ENCODE measurements at regions not wholly inside any gene's neighbourhood (a gene's known extent, or its start where the extent isn't known, plus 50 kb on each side); places are given as distances from the start of the nearest gene placed in this dataset.

DNA sequence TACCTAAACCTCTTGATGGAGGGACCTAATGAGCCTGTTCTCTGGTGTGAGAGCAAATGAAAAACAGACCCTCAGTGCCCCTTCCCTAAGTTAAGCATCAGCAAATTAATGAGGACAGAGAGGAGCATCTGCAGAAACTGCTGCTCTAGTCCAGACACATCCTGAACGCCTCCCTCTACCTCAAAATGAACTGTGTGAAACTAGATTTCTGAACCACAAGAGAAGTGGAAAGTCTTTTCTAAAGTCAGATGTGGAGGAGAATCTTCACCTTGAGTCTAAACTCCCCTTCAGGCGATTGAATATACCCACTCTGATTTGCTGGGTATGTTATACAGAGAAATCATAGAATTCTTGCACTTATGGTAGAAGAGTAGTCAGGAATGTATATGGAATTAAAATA lies 104.4 kb upstream of the AMZ2 start:
- H3K9me3 ChIP-seq: no peaks in the 10 kb centered on the region
- H3K36me3 ChIP-seq (replicated peaks in 1 of 2; ENCODE audit: insufficient read depth in 1 of 2, low read depth in 2 of 2): no peaks in the 10 kb centered on the region
- ATAC-seq (no peak), DNase-seq (no peak)
- H3K27me3 ChIP-seq: no peaks in the 10 kb centered on the region
- H3K4me3 ChIP-seq: no peak overlapping the region
- TF ChIP-seq, protein P1, sequence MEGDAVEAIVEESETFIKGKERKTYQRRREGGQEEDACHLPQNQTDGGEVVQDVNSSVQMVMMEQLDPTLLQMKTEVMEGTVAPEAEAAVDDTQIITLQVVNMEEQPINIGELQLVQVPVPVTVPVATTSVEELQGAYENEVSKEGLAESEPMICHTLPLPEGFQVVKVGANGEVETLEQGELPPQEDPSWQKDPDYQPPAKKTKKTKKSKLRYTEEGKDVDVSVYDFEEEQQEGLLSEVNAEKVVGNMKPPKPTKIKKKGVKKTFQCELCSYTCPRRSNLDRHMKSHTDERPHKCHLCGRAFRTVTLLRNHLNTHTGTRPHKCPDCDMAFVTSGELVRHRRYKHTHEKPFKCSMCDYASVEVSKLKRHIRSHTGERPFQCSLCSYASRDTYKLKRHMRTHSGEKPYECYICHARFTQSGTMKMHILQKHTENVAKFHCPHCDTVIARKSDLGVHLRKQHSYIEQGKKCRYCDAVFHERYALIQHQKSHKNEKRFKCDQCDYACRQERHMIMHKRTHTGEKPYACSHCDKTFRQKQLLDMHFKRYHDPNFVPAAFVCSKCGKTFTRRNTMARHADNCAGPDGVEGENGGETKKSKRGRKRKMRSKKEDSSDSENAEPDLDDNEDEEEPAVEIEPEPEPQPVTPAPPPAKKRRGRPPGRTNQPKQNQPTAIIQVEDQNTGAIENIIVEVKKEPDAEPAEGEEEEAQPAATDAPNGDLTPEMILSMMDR (IDR thresholded peaks at IDR 0.05): no peak
- TF ChIP-seq POLR2A (IDR thresholded peaks at IDR 0.05): no peak
- no peaks in the 10 kb centered on the region for H3K4me1 ChIP-seq
- intact Hi-C loops (cut with DNase I): no loop called here
- 81 to 92% methylated on average over 2 of the region's 2 CpGs for WGBS, 2 donors
- H3K27ac ChIP-seq: no peak overlapping the region

- TF ChIP-seq, protein P1 (IDR thresholded peaks at IDR 0.05): no peak
- TF ChIP-seq POLR2A (IDR thresholded peaks at IDR 0.05): no peak
- intact Hi-C loops (cut with DNase I): no loop called here
- ATAC-seq (no peak), DNase-seq (no peak)
- no peaks in the 10 kb centered on the region for H3K36me3 ChIP-seq (replicated peaks in 1 of 2; ENCODE audit: insufficient read depth in 1 of 2, low read depth in 2 of 2)
- H3K4me1 ChIP-seq: no peaks in the 10 kb centered on the region
- H3K27ac ChIP-seq: no peak overlapping the region
- no peaks in the 10 kb centered on the region for H3K27me3 ChIP-seq
- H3K4me3 ChIP-seq: no peak overlapping the region
- no peaks in the 10 kb centered on the region for H3K9me3 ChIP-seq
Observed at GRCh38 chr17:68145088-68145487, 102.8 kb upstream of the AMZ2 start.

DNA sequence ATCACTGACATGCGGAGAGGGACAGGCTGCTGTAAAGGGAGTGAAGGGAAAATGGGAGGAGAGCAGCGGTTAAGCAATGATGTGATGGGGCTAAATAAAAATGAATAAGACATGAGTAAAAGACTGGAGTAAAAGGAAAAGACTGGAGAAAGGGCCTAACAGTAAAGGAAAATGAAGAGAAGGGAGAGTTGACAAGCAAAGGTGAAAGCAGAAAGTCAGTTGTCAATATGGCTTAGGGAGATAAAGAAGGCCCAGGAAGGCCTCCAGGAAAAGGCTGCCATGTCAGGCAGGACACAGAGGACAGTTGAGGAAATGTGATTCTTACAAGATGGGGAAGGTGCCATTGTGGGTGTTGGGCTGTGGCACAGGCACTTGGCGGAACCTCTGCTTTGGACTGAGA lies 98.9 kb upstream of the AMZ2 start:
- H3K36me3 ChIP-seq (replicated peaks in 1 of 2; ENCODE audit: insufficient read depth in 1 of 2, low read depth in 2 of 2): no peaks in the 10 kb centered on the region
- no peaks in the 10 kb centered on the region for H3K9me3 ChIP-seq
- TF ChIP-seq POLR2A (IDR thresholded peaks at IDR 0.05): no peak
- TF ChIP-seq, protein P1 (IDR thresholded peaks at IDR 0.05): no peak
- no peak for DNase-seq
- H3K4me1 ChIP-seq: no peaks in the 10 kb centered on the region
- WGBS, 2 donors: 95 to 96% methylated on average over 3 of the region's 3 CpGs
- H3K27ac ChIP-seq: no peak overlapping the region
- no peaks in the 10 kb centered on the region for H3K27me3 ChIP-seq
- no peak for ATAC-seq
- intact Hi-C loops (cut with DNase I): no loop called here
- no peak overlapping the region for H3K4me3 ChIP-seq

DNA sequence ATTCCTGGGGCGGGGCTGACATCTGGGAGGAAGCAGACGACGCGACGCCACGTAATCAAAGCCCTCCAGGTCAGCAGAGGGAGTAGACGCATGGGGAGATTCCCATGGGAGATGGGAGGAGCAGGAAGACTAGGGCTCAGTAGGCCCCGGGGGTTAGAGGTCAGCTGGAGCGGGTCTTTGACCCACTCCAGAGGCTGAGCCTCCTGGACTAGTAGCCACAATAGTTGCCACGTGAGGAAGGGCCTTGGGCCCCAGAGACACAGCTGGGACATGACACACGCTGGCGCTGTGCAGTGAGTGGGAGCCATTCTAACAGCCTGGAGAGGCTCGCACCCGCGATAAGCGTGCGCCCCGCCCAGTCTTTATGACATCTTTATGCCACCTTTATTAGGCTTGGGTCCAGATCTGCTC lies 95.7 kb upstream of the AMZ2 start:
- no peaks in the 10 kb centered on the region for H3K4me1 ChIP-seq
- ATAC-seq (no peak), DNase-seq (no peak)
- H3K27ac ChIP-seq: no peak overlapping the region
- WGBS, 2 donors: 86 to 95% methylated on average over 18 of the region's 18 CpGs
- H3K36me3 ChIP-seq (replicated peaks in 1 of 2; ENCODE audit: insufficient read depth in 1 of 2, low read depth in 2 of 2): no peaks in the 10 kb centered on the region
- H3K9me3 ChIP-seq: no peaks in the 10 kb centered on the region
- TF ChIP-seq, protein P1 (IDR thresholded peaks at IDR 0.05): no peak
- TF ChIP-seq POLR2A (IDR thresholded peaks at IDR 0.05): no peak
- intact Hi-C loops (cut with DNase I): no loop called here
- H3K4me3 ChIP-seq: no peak overlapping the region
- no peaks in the 10 kb centered on the region for H3K27me3 ChIP-seq

GRCh38 chr17:68155692-68156091 lies 92.2 kb upstream of the AMZ2 start:
- Histone ChIP-seq H3K27ac (no peak overlapping the region), H3K4me3 (no peak overlapping the region), H3K4me1 (no peaks in the 10 kb centered on the region), H3K9me3 (no peaks in the 10 kb centered on the region), H3K27me3 (no peaks in the 10 kb centered on the region), H3K36me3 (replicated peaks in 1 of 2; ENCODE audit: insufficient read depth in 1 of 2, low read depth in 2 of 2) (no peaks in the 10 kb centered on the region)
- no peak for ATAC-seq
- 88 to 94% methylated on average over 5 of the region's 5 CpGs for WGBS, 2 donors
- no peak for DNase-seq
- no peak for TF ChIP-seq POLR2A (IDR thresholded peaks at IDR 0.05)
- TF ChIP-seq, protein P1 (IDR thresholded peaks at IDR 0.05): no peak
- intact Hi-C loops (cut with DNase I): no loop called here
